Hindlimb muscle (tissue), 1 donor: ENCODE measurements at regions not wholly inside any gene's neighbourhood (a gene's known extent, or its start where the extent isn't known, plus 50 kb on each side); places are given as distances from the start of the nearest gene placed in this dataset.

Source experiments
- DNase-seq: peaks from one replicate; pipeline ENCODE4 v3.0.0-alpha.2; 2013

GRCh38 chr20:11429889-11430519 is 487.7 kb upstream of the BTBD3 start:
- DNase-seq = no peak

GRCh38 chr20:11430652-11431051 is 487.0 kb upstream of the BTBD3 start:
- no peak for DNase-seq

- no peak for DNase-seq
Measured at GRCh38 chr20:11431621-11432020, 486.1 kb upstream of the BTBD3 start.

- DNase-seq = no peak
Measured at GRCh38 chr20:11432407-11432806, 485.3 kb upstream of the BTBD3 start.

GRCh38 chr20:11436113-11436905 is 481.4 kb upstream of the BTBD3 start:
- DNase-seq = no peak

DNA sequence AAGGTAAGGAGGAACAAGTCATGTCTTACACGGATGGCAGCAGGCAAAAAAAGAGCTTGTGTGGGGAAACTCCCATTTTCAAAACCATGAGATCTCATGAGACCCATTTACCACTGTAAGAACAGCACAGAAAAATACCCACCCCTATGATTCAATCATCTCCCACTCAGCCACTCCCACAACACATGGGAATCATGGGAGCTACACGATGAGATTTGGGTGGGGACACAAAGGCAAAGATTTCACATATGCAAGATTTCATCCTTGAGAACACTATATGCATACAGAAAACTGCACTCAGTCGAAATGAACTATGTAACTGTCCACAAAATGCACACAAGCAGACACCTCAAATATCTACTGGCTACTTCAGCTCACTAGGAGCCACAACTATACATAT is 480.6 kb upstream of the BTBD3 start:
- no peak for DNase-seq

GRCh38 chr20:11437611-11438380 is 479.9 kb upstream of the BTBD3 start:
- no peak for DNase-seq

DNA sequence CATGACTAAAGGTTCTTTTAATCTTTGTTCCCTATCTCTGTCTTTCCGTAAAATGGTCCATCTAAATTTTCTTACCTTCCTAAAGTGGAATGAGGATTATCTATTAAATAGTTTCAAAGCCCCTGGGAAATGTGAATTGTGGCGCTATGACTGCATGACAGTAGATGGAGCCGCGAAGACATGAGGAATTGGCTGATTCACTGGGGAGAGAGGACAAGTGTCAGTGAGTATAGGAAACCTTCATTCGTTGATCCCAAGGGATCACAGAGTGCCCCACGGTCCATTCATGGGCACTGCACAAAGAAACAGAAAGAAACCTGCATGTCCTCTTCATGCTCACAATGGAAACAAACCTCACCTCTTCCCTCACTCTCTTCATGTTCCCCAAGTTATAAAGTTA is 479.3 kb upstream of the BTBD3 start:
- no peak for DNase-seq

- no peak for DNase-seq
Measured at GRCh38 chr20:11443382-11444119, 474.1 kb upstream of the BTBD3 start.

DNA sequence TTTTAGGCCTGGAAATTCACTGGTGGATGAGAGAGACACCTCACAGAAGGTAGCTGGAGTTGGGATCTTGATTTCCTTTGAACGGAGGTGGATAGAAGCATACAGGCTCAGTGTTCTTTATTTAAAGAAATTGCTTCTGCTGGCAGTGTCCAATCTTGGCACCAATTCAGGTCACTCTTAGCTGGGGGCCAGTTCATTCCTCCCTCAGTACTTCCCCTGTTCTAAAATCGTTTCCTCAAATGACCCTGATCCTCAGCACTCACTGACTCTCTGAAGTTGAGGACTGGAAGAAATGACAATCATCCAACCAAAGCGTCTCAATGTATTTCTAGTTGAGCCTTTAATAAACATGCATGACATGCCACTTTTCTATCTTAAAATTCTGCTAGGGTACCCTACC is 472.5 kb upstream of the BTBD3 start:
- DNase-seq = no peak

DNA sequence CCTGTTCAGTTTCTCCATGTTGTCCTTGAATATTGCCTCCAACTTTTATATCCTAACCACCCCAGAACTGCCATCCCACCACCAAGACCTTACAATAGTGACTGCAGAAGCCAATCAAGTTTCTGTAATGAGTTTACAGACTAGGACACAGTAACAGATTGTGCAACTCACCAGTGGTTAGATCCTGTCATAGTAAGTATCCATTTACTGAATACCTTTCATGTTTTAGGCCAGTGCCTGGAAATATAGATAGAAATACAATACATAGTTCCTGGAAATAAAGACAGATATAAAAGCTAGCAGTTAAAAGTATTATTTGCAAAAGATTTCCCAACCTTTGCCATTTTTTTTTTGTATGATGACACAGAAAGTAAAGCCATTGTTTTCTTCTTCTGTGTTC is 471.8 kb upstream of the BTBD3 start:
- DNase-seq = no peak

- peak; percentile 17 for DNase-seq
Measured at GRCh38 chr20:11447371-11448100, 470.2 kb upstream of the BTBD3 start.

DNA sequence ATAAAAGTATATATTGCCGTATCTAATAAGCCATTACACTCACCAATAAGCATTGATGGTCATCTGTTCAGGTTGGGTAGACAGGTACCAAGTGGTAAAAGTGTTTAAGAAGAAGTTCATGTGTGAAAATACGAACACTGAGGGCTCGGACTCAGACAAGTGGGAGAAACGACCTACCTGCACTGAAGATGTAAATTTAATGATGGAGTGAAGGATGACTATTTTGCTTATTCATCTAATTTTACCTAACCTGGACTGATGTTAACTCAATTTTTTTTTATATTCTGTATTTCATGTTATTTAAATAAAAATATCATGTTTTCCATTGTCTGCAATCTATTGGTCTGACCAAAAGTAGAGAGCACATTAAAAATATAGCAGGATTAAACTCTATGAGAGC is 469.1 kb upstream of the BTBD3 start:
- no peak for DNase-seq

DNA sequence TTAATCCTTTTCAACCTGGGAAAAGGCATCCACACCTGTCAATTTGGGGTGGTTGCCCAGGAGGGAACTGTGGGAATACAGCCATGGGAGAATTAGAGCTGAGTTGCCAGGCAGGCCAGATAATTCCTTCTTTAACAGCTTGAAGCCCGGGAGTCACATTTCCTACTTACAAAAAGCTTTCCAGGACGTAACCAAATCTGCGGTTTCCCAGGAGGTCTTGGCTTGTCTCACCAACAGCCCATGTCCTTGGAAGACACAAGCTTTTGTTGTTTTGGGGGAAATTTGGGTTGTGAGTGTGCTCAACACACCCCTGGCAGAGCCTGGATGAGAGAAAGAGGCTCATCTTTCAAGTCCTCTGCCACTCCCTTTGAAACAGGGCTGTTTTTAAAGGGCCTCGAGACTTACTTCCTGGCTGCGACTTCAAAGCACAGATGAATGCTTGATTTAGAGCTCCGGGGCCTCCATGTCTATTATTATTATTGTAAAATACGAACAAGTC is 465.9 kb upstream of the BTBD3 start:
- DNase-seq = peak; percentile 11

- DNase-seq = no peak
Measured at GRCh38 chr20:11452326-11452725, 465.4 kb upstream of the BTBD3 start.

DNA sequence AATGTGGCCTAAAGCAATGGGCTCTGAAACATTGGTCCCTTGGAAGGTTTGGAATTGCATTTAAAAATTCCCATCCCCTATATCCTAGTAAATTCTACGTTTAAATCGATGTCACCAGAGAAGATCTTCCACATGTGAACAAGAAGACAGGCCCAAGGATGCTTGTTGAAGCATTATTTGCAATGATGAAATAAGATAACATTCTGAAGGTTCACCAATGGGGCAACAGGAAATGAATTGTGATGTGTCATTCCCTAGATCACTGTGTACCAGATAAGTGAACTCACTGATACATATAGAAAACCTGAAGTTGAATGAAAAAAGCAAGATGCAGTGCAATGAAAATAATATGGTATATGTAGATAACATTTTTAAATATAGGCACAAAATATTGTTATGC is 464.3 kb upstream of the BTBD3 start:
- DNase-seq = no peak

DNA sequence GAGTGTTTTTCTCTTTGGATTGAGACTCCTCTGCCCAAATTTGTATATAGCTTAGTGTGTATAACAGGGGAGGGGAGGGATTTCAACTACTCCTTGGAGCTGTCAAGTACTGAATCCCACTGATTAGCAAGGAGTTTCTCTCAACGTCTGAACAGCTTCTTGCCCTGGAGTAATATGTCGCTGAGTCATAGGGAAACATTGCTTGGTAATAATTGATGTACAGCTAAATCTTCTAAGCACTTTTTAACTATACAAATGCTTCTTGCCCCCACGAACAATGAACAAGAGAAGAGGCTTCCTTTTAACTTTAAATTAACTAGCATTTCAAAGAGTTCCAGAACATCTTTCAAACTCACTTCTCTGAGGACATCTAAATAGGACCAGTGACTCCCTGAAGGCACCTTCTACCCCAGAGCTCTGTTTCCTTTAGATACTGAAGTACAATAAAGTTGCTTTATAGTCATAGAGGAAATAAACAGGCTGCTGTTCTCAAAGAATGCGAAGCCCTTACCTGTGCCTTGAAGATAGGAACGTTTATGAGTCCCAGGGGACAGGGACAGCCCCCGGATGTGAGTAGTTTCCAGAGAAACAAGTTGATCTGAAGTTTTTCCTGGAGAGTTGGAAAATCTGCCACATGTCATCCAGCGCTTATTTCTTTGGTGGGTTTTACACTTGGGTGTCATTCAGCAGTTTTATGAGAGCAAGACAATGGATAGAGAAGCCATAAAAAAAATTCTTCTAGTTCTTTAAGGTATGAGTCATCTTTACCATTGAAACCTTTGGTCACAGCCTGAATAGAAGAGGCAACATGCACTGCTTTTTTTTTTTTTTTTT is 462.5 kb upstream of the BTBD3 start:
- DNase-seq = no peak

- no peak for DNase-seq
Measured at GRCh38 chr20:11457488-11457887, 460.2 kb upstream of the BTBD3 start.

DNA sequence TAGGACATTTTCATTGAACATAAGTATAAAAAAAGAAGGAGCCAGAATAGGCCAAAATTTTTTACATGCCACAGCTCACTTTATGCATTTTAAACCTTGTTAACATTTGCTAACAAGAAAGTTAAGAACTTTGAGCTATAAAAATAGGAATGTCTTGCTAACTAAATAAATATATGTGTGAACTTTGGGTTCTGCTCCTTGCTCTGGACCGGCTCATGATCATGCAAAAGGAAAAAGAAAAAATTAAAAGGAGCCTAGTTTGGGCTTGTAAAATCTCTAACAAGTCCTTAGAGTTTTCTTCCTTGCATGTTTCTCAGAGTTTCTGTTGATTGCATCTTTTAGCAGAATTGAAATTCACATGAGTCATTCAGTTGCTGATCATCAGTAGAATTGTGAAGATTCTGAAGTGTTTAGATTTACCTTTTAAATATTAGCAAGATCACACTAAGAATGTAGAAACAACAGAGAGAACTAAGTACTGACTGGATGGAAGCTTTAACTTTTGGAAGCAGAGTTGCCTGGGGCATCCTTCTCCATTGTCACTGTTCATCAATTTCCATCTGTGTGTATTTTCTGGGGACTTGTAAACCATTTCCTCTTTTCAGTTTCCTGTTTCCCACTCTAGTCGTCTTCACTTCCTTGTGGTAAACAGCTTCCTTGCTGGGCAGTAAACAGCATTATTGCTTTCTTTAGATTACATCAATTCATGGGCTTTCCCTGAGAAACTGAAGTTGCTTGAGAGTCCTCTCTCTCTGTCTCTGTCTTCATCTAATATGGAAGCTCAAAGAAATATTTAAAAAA is 458.4 kb upstream of the BTBD3 start:
- DNase-seq = no peak

DNA sequence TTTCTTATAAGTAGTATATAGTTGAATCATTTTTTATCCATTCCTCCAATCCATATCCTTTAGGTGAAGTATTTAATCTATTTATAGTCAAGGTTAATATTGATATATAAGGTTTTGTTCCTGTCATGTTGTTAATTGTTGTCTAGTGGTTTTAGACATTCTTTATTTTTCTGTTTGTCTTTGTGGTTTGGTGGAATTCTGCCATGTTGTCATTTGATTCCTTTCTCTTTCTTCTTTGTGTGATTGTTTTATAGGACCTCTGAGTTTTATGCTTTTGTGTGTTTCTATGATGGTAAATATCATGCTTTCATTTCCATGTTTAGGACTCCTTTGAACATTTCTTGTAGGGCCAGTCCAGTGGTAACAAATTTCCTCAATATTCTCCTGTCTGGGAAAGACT is 450.3 kb upstream of the BTBD3 start:
- no peak for DNase-seq
